ENCODE measurements at regions not wholly inside any gene's neighbourhood (a gene's known extent, or its start where the extent isn't known, plus 50 kb on each side); places are given as distances from the start of the nearest gene placed in this dataset.

DNA sequence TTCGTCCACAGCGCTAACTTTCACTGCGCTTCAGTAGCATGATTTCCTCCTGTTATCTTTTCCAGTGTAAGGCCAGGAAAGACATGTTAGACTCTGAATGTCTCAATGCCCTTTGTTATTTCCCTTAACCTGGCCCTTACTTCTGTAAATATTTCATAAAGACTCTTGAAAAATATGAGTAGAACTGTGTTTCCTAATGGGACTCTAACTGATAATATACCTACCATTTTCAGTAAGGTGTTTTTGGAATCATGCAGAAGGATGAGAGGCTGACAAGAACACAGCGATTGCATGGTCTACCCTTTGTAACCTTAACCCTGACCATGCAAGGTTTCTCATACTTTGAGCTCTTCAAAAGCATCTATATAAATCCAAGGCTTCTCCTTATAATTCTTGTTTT, 550.1 kb downstream of the SLITRK6 start:
- TF ChIP-seq, protein P1, sequence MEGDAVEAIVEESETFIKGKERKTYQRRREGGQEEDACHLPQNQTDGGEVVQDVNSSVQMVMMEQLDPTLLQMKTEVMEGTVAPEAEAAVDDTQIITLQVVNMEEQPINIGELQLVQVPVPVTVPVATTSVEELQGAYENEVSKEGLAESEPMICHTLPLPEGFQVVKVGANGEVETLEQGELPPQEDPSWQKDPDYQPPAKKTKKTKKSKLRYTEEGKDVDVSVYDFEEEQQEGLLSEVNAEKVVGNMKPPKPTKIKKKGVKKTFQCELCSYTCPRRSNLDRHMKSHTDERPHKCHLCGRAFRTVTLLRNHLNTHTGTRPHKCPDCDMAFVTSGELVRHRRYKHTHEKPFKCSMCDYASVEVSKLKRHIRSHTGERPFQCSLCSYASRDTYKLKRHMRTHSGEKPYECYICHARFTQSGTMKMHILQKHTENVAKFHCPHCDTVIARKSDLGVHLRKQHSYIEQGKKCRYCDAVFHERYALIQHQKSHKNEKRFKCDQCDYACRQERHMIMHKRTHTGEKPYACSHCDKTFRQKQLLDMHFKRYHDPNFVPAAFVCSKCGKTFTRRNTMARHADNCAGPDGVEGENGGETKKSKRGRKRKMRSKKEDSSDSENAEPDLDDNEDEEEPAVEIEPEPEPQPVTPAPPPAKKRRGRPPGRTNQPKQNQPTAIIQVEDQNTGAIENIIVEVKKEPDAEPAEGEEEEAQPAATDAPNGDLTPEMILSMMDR (IDR thresholded peaks at IDR 0.05; ENCODE audit: low read depth, low read length, poor library complexity, severe bottlenecking) = no peak
- TF ChIP-seq EZH2phosphoT487 (IDR thresholded peaks at IDR 0.05; ENCODE audit: borderline replicate concordance, low read length) = no peak

All from DOHH2 (cell line).